HFFc6 (cell line): ENCODE measurements at regions not wholly inside any gene's neighbourhood (a gene's known extent, or its start where the extent isn't known, plus 50 kb on each side); places are given as distances from the start of the nearest gene placed in this dataset.

Source experiments
- DNase-seq: peaks from one replicate; pipeline ENCODE4 v3.0.0-alpha.2; 2018
- H3K27ac Mint-ChIP-seq: 2 replicates; pipeline ENCODE4 v1.8.0; 2020; ENCODE audit warnings: mild to moderate bottlenecking, mixed read lengths
- H3K27me3 Mint-ChIP-seq: 2 replicates; pipeline ENCODE4 v1.8.0; 2021; ENCODE audit warnings: mild to moderate bottlenecking, moderate library complexity, mixed read lengths; ENCODE audit not compliant: insufficient read depth
- H3K36me3 Mint-ChIP-seq: 2 replicates; pipeline ENCODE4 v1.8.0; 2021; ENCODE audit warnings: low read depth, mixed read lengths
- H3K4me1 Mint-ChIP-seq: 2 replicates; pipeline ENCODE4 v1.8.0; 2020; ENCODE audit warnings: low read depth, mixed read lengths
- H3K4me3 Mint-ChIP-seq: 2 replicates; pipeline ENCODE4 v1.8.0; 2020; ENCODE audit warnings: mild to moderate bottlenecking, moderate library complexity, mixed read lengths
- H3K9me3 Mint-ChIP-seq: 2 replicates; pipeline ENCODE4 v1.8.0; 2020; ENCODE audit warnings: mild to moderate bottlenecking, mixed read lengths
- TF ChIP-seq, protein P1 (sequence below): fragments of 200-600 bp; sonication (generic); IDR thresholded peaks from 2 replicates; pipeline ENCODE4 v1.5.0; 2021; ENCODE audit warnings: antibody characterized with exemption, mild to moderate bottlenecking

DNA sequence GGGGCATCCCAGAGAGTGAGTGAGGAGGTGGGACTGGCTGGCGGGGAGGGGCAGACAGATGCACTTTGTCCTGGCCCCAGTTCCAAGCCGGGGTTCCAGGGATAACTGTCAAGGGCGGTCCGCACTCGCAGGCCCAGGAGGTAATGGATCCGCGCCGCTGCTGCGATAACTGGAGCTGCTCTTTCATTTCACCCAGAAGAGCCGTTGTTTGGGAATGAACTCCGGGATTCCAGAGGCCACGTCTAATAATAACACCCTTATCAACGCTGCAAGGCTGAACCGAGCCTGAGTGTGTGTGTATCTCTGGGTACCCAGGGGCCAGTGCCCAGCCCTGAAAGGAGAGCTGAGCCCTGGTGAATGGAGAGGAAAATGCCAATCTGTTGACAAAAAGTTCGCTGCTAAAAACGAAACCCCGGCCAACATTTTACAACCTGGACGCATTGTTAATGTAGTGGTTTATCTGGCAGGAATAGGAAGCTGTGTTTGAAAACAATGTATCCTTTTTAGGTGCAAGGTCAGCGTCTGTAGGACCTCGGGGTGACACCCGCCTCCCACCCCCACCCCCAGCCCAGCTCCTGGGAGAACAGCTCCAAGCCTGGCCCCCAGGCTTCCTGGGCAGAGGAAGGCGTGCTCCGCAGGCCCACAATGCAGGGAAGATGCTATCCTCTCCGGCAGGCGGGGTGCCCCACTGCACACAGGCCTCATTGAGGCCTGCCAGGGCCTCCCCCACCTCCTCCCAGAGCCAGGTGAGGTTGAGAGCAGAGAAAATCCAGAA is 119.7 kb downstream of the PROX1 start:
- no peaks in the 10 kb centered on the region for H3K9me3 Mint-ChIP-seq

DNA sequence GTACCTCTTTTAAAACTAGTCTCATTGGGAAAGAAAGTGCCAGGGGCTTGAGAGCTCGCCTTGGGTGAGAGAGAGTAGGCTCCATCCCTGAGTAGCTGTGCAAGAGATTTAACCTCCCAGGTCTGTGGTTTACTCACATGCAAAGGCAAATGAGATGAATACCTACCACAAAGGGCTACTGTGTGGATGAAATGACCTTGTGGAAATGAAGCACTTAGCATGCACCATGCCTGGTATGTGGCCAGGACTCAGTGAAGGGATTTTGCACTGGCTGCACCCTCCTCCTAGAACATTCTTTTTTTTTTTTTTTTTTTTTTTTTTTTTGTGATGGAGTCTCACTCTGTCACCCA is 120.3 kb downstream of the PROX1 start:
- Mint-ChIP-seq H3K36me3 (no peaks in the 10 kb centered on the region), H3K4me1 (peaks cover 21% of the 10 kb centered on the region; the same call in 1 of the 2 replicates), H3K9me3 (no peaks in the 10 kb centered on the region), H3K27ac (no peak overlapping the region), H3K4me3 (peak overlapping the region; percentile 85; the same call in 1 of the 2 replicates), H3K27me3 (peaks cover 8% of the 10 kb centered on the region)
- TF ChIP-seq, protein P1, sequence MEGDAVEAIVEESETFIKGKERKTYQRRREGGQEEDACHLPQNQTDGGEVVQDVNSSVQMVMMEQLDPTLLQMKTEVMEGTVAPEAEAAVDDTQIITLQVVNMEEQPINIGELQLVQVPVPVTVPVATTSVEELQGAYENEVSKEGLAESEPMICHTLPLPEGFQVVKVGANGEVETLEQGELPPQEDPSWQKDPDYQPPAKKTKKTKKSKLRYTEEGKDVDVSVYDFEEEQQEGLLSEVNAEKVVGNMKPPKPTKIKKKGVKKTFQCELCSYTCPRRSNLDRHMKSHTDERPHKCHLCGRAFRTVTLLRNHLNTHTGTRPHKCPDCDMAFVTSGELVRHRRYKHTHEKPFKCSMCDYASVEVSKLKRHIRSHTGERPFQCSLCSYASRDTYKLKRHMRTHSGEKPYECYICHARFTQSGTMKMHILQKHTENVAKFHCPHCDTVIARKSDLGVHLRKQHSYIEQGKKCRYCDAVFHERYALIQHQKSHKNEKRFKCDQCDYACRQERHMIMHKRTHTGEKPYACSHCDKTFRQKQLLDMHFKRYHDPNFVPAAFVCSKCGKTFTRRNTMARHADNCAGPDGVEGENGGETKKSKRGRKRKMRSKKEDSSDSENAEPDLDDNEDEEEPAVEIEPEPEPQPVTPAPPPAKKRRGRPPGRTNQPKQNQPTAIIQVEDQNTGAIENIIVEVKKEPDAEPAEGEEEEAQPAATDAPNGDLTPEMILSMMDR = no peak
- no peak for DNase-seq

More for the DNA sequence above, 119.7 kb downstream of the PROX1 start:
- Mint-ChIP-seq H3K27me3 (peaks cover 6% of the 10 kb centered on the region), H3K27ac (peak overlapping the region; percentile 20; the same call in 1 of the 2 replicates), H3K36me3 (no peaks in the 10 kb centered on the region), H3K4me3 (peak overlapping the region; percentile 85), H3K4me1 (peaks cover 21% of the 10 kb centered on the region; the same call in 1 of the 2 replicates)
- TF ChIP-seq, protein P1 = no peak
- DNase-seq = no peak

DNA sequence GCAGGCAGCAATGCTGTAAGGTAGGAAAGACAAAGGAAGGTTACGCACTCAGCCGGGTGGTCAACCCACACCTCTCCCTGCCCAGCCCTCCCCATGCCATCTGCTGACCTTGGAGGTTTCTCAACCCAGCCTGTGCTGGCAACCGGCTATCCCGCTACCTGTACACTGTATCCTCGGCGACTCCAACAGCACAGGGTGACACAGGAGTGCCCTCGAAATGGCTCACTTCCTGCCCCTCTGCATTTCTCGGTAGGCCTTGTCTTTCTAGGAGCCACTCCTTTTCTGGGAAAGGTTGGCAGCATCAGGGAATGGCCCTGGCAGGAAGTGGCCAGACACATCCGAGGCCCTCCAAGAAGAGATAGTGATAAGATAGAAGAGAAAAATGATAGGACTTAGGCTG is 124.0 kb downstream of the PROX1 start:
- H3K4me1 Mint-ChIP-seq = peaks cover 9% of the 10 kb centered on the region; the same call in 1 of the 2 replicates
- TF ChIP-seq, protein P1 = no peak
- peaks cover 9% of the 10 kb centered on the region for H3K27me3 Mint-ChIP-seq
- no peaks in the 10 kb centered on the region for H3K36me3 Mint-ChIP-seq
- no peak overlapping the region for H3K4me3 Mint-ChIP-seq
- H3K9me3 Mint-ChIP-seq = no peaks in the 10 kb centered on the region
- no peak overlapping the region for H3K27ac Mint-ChIP-seq
- no peak for DNase-seq

DNA sequence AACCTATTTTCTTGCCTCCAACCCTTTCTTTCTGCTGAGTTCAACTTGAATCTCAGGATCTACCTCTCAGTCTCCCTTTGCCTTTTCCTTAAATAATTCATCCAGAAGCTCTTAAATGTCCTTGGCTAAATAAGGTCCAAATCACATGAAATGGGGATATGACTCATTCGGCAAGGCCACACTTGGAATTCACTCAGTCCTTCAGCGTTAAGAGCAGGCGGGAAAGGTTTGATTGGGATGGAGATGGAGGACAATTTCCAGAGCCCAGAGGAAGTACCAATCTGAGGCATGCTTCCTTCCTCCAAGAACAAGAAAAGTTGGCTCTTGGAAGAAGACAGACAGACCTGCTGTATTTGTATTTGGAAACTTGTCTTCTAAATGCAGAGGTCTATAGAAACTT is 128.5 kb downstream of the PROX1 start:
- TF ChIP-seq, protein P1 = no peak
- H3K36me3 Mint-ChIP-seq = no peaks in the 10 kb centered on the region
- H3K27me3 Mint-ChIP-seq = peaks cover 5% of the 10 kb centered on the region
- peaks cover 13% of the 10 kb centered on the region for H3K9me3 Mint-ChIP-seq
- no peaks in the 10 kb centered on the region for H3K4me1 Mint-ChIP-seq
- H3K4me3 Mint-ChIP-seq = no peak overlapping the region
- H3K27ac Mint-ChIP-seq = no peak overlapping the region
- no peak for DNase-seq

DNA sequence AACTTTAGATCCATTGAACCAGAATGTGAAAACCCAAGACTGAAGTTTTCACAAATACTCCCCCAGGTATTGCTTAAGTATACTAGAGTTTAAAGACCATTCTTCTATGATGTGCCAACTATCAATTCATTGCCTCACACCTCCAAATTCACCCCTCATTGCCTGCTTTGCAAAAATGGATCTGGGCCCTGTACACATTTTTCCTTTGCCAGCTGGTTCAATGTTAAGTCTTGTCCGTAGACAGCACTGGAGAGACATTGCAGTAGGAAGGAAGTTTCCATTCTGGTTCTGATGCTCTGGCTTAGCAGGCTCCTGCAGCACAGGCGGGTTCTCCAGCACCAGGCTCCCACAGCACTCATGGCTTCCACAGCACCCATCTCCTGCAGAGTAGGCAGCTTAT is 130.0 kb downstream of the PROX1 start:
- Mint-ChIP-seq H3K36me3 (no peaks in the 10 kb centered on the region), H3K27ac (no peak overlapping the region), H3K9me3 (peaks cover 13% of the 10 kb centered on the region), H3K27me3 (peaks cover 10% of the 10 kb centered on the region), H3K4me3 (no peak overlapping the region), H3K4me1 (no peaks in the 10 kb centered on the region)
- DNase-seq = no peak
- TF ChIP-seq, protein P1 = no peak
